ENCODE measurements at regions not wholly inside any gene's neighbourhood (a gene's known extent, or its start where the extent isn't known, plus 50 kb on each side); places are given as distances from the start of the nearest gene placed in this dataset.

DNA sequence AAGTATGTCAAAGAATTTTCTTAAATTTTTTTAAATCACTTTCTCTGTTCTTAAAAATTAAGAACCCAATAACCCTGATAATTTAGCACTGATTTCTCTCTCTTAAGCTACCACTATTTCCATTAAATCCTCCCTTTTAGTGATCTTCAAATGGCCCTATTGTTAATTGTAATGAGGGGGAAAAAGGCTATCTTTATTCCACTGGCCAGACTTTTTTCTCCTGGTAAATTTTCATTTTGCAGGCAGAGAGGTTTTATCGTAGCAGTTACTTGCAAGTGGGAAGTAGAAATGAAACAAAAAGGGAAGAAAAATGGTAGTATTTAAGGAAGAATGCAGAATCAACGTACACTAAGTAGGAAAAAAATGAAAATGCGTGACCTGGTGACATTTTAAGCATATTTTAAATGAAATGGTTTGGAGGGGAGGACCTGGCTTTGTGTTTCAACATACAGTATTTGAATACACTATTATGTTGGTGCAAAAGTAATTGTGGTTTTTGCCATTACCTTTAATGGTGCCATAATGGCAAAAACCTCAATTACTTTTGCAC is 224.9 kb downstream of the TANC2 start:
- Histone ChIP-seq H3K27ac (no peak overlapping the region), H3K27me3 (no peaks in the 10 kb centered on the region), H3K4me3 (no peak overlapping the region), H3K4me1 (ENCODE audit: insufficient read depth) (no peaks in the 10 kb centered on the region), H3K36me3 (no peaks in the 10 kb centered on the region), H3K9me3 (no peaks in the 10 kb centered on the region)
- intact Hi-C loops (cut with DNase I) = no loop called here
- DNase-seq = no peak
- TF ChIP-seq EP300 (IDR thresholded peaks at IDR 0.05) (no peak), POLR2A (IDR thresholded peaks at IDR 0.05) (no peak)
- TF ChIP-seq, protein P1, sequence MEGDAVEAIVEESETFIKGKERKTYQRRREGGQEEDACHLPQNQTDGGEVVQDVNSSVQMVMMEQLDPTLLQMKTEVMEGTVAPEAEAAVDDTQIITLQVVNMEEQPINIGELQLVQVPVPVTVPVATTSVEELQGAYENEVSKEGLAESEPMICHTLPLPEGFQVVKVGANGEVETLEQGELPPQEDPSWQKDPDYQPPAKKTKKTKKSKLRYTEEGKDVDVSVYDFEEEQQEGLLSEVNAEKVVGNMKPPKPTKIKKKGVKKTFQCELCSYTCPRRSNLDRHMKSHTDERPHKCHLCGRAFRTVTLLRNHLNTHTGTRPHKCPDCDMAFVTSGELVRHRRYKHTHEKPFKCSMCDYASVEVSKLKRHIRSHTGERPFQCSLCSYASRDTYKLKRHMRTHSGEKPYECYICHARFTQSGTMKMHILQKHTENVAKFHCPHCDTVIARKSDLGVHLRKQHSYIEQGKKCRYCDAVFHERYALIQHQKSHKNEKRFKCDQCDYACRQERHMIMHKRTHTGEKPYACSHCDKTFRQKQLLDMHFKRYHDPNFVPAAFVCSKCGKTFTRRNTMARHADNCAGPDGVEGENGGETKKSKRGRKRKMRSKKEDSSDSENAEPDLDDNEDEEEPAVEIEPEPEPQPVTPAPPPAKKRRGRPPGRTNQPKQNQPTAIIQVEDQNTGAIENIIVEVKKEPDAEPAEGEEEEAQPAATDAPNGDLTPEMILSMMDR (IDR thresholded peaks at IDR 0.05) = no peak
- WGBS, 3 donors = 79 to 86% (median 80%) methylated on average over 3 of the region's 3 CpGs

DNA sequence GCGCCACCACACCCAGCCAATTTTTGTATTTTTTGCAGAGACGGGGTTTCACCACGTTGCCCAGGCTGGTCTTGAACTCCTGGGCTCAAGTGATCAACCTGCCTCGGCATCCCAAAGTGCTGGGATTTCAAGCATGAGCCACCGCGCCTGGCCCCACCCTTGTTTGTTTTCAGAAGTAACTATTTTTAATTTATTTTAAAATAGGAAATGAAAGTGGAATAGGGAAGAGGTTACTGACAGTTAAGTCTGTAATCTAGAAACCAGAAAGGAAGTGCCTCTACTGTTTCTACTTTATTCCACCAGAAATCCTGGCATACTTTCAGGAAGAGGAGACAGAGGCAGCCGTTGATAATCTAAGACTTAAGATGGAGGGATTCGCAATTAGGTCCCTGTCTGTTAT is 225.6 kb downstream of the TANC2 start:
- 90 to 94% (median 94%) methylated on average over 8 of the region's 8 CpGs for WGBS, 3 donors
- TF ChIP-seq POLR2A (IDR thresholded peaks at IDR 0.05) = no peak

DNA sequence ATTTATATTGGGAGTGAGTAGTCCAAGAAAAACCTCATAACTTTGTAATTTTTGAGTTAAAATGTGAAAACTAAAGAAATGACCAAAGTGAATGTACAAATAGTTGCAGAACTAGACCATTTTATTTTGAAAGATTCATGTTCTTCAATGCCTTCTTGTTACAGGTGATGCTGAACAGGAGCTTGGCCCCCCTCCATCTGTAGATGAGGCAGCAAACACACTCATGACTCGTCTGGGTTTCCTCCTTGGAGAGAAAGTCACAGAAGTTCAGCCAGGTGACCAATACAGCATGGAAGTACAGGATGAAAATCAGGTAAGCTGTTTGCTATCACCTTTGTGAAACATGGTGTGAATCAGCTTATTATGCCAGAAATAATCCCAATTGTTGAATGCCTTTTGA is 227.8 kb downstream of the TANC2 start:
- TF ChIP-seq, protein P1 (IDR thresholded peaks at IDR 0.05) = no peak
- TF ChIP-seq POLR2A (IDR thresholded peaks at IDR 0.05) (no peak), EP300 (IDR thresholded peaks at IDR 0.05) (no peak)
- Histone ChIP-seq H3K27ac (no peak overlapping the region), H3K27me3 (no peaks in the 10 kb centered on the region), H3K4me1 (ENCODE audit: insufficient read depth) (no peaks in the 10 kb centered on the region), H3K36me3 (no peaks in the 10 kb centered on the region), H3K4me3 (no peak overlapping the region), H3K9me3 (no peaks in the 10 kb centered on the region)
- intact Hi-C loops (cut with DNase I) = no loop called here
- WGBS, 3 donors = 61 to 83% (median 75%) methylated on average over 1 of the region's 1 CpG
- no peak for DNase-seq

More for the DNA sequence above, 225.6 kb downstream of the TANC2 start:
- Histone ChIP-seq H3K27ac (no peak overlapping the region), H3K36me3 (no peaks in the 10 kb centered on the region), H3K9me3 (no peaks in the 10 kb centered on the region), H3K4me1 (ENCODE audit: insufficient read depth) (no peaks in the 10 kb centered on the region), H3K27me3 (no peaks in the 10 kb centered on the region), H3K4me3 (no peak overlapping the region)
- intact Hi-C loops (cut with DNase I) = no loop called here
- no peak for DNase-seq

DNA sequence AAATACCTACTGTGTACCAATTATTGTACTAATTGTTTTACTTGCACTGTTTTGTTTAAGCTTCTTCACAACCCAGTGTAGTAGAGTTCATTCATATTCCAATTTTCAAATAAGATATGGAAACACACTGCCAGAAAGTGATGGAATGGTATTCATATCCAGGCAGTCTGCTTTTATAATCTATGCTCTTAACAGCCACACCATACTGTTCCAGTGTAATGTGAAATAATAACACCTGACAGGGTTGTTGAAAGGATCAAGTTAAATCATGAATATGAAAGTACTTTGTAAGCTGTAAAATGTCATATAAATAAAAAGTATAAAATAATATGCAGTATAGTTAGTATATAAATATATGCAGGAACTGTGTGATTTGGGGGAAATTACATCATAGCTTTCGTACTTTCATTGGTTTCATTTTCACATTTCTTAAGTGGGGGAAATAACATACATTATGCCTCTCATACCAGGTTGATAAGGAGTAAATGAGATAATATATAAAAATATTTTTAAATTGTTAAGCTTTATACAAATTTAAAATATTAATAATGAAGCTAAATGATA is 230.8 kb downstream of the TANC2 start:
- no peaks in the 10 kb centered on the region for H3K9me3 ChIP-seq
- DNase-seq = no peak
- 88 to 95% (median 92%) methylated on average over 1 of the region's 1 CpG for WGBS, 3 donors
- no peaks in the 10 kb centered on the region for H3K27me3 ChIP-seq
- no peaks in the 10 kb centered on the region for H3K36me3 ChIP-seq
- TF ChIP-seq, protein P1 (IDR thresholded peaks at IDR 0.05) = no peak
- TF ChIP-seq POLR2A (IDR thresholded peaks at IDR 0.05) (no peak), EP300 (IDR thresholded peaks at IDR 0.05) (no peak)
- no peaks in the 10 kb centered on the region for H3K4me1 ChIP-seq (ENCODE audit: insufficient read depth)
- no peak overlapping the region for H3K27ac ChIP-seq
- no peak overlapping the region for H3K4me3 ChIP-seq
- intact Hi-C loops (cut with DNase I) = no loop called here

DNA sequence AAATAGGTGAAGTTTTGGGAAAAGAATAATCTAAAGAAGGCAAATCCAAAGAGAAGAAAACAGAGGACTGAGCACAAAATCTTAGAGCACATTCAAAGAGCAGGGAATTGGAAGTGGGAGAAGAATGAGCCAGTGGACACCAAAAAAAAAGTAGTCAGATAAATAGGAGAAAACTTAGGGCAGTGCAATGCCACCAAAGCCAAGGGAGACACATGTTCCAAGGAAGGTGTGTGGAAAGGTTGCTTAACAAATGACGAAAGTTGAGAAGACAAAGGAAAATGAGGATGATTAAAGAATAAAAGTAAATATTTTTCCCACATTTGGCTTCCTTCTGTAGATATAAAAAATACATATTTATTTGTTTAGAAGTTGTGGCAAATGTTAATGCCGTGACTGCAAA is 237.6 kb downstream of the TANC2 start:
- H3K9me3 ChIP-seq = no peaks in the 10 kb centered on the region
- no peak for DNase-seq
- H3K27ac ChIP-seq = no peak overlapping the region
- TF ChIP-seq POLR2A (IDR thresholded peaks at IDR 0.05) (no peak), EP300 (IDR thresholded peaks at IDR 0.05) (no peak)
- TF ChIP-seq, protein P1 (IDR thresholded peaks at IDR 0.05) = no peak
- intact Hi-C loops (cut with DNase I) = no loop called here
- H3K4me1 ChIP-seq (ENCODE audit: insufficient read depth) = no peaks in the 10 kb centered on the region
- no peaks in the 10 kb centered on the region for H3K36me3 ChIP-seq
- WGBS, 3 donors = 96 to 98% (median 97%) methylated on average over 2 of the region's 2 CpGs
- no peaks in the 10 kb centered on the region for H3K27me3 ChIP-seq
- H3K4me3 ChIP-seq = no peak overlapping the region

All from ovary (tissue), 7 donors.